ENCODE measurements at regions not wholly inside any gene's neighbourhood (a gene's known extent, or its start where the extent isn't known, plus 50 kb on each side); places are given as distances from the start of the nearest gene placed in this dataset.
A peak's percentile ranks its signal among the peaks of the same experiment; 100 is the strongest.
"Not testable (repeated sequence)": the region's sequence is repeated elsewhere in the genome, so short reads cannot be mapped to it uniquely, and the experiment has no call there.

DNA sequence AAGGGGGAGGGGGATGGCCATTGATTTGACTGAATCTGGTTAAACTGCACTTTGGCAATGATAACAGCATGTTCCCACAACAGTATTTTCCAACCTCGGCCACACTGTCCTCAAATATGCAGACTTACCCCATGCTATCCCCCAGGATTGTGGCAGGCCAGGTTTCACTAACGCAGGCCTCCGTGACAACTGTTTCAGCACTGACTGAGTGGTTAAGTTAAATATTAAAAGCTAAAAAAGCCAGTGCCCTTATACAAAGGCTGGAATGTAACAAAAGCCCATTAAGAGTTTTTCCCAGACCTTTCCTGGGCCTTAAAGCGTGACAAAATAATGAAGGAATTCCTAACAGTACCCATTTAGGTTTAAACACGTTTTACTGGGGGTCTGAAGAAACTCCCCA, 202.9 kb downstream of the USP25 start:
- peak; percentile 22 for DNase-seq

GRCh38 chr21:15935530-15935929, 205.7 kb downstream of the USP25 start:
- no peak for DNase-seq

DNA sequence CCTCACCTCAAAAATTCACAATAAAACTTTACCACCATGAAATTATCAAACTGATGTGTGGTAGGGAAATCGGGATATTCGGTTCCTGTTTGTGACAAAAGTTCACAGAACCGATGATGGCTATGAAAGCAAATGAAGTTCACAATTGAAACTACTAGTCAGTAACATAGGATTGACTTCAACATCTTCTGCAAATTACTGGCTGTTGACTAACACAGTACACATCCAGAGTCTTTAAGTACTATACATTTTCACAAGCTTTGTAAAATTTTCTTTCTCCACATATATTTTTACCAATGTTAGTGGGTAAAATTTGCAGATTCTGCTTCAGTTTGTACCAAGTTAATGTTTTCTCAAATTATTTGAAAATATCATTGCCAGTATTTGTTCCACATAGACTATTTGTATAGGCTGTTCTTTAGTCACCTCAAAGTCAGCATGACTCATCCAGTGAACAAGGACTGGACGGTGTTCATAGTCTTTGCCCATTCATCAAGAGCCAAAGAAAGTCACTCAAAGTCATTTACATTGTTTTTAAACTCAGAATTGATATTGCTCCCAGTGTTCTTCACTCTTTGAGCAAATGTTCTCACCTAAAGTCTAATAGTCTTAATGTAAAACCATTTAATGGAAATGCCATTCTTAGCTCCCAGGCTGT, 213.4 kb downstream of the USP25 start:
- DNase-seq = no peak

GRCh38 chr21:15947677-15948076, 217.9 kb downstream of the USP25 start:
- DNase-seq = no peak

- DNase-seq = no peak
Observed at GRCh38 chr21:15953551-15954116, 223.9 kb downstream of the USP25 start.

DNA sequence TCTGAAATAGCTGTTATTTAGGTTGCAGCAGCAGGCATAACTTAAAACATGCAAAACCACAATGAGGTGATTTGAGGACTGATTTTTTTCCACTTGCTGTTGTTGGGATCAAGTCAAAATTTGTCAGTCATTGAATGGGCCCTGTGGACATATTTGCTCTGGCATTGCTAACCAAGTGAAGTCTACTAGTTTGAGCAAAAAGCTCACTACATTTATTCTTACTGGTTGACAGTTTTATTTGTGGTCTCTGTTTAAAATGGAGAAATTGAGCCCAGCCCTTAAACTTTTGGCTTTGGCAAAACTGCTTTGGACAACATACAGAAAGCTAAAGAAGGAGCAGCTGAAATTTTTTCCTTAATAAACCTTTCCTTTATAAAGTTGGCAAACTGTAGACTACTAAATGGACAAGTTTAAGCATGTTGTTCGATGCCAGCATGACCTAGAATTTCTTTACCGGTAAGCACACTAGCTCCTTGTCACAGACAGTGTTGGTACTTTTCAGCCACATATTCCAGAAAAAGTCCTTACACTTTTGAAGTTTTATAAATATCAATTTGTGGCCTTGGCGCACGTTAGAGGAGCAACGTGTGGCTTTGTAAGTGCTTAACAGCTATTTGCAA, 234.6 kb downstream of the USP25 start:
- no peak for DNase-seq

- DNase-seq = no peak
Observed at GRCh38 chr21:15966231-15966630, 236.4 kb downstream of the USP25 start.

DNA sequence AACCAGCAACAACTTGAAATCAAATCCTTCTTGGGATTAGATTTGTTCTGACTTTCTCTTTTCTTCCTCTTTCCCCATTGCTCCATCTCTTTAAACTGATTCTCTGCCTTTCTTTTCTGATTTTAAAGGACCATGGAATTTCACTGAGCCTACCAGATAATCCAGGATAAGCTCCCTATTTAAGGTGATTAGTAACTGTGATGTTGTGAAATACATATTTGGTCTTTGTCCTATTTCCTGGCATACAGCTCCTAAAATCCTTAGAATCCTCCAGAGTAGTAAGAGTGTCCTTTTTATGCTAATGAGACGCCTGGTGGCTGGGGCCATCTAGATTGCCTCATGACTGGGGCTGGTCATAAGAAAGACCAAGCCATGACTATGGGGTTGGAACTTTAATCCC, 236.9 kb downstream of the USP25 start:
- no peak for DNase-seq

- DNase-seq = no peak
Observed at GRCh38 chr21:15967661-15968060, 237.9 kb downstream of the USP25 start.

GRCh38 chr21:15968776-15969310, 239.1 kb downstream of the USP25 start:
- no peak for DNase-seq

- no peak for DNase-seq
Observed at GRCh38 chr21:15976807-15977206, 247.0 kb downstream of the USP25 start.

DNA sequence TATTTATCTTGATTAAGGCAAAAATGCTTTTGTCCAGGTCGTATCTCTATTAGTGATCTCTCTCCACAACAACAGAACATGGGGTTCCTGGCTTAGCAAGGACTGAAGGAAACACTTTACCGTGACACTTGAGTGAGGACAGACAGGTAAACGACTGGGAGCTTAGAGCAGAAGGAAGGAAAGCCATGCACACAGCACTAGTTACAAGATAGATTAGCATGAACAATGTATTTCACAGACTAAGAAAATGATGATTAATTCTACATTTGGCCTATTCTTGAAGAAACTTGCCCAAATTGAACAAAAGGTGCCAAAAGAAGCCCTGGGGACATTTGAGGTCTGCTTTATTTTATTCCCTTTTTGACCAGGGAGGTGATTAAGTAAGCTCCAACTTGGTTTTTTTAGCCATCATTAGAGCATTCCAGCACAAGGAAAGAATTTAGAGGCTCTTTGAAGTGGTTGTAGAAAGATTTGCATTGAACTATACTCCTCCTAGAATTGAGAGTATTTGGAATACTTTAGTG, 248.5 kb downstream of the USP25 start:
- no peak for DNase-seq

- DNase-seq = not testable (repeated sequence)
Observed at GRCh38 chr21:15979493-15979892, 249.7 kb downstream of the USP25 start.

DNA sequence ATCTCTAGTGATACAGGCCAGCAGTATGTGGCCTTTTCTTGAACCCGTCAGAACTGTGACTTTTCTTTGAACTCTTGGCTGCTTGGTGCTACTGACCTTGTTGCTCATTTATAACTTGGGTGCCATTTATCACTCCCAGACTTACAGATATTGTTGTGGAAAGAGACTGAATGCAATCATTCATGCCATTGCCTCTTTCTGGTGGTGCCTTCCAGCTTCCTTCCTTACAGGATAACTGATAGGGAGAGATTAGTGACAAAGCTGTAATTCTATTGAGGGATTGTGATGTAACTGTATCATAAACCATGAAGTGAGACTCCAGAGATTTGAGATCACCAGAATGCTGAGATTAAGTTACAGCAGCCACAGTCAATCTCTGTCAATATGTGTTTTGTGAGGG, 256.5 kb downstream of the USP25 start:
- DNase-seq = no peak

- no peak for DNase-seq
Observed at GRCh38 chr21:15992171-15992570, 262.4 kb downstream of the USP25 start.

- DNase-seq = no peak
Observed at GRCh38 chr21:15993951-15994350, 264.2 kb downstream of the USP25 start.

DNA sequence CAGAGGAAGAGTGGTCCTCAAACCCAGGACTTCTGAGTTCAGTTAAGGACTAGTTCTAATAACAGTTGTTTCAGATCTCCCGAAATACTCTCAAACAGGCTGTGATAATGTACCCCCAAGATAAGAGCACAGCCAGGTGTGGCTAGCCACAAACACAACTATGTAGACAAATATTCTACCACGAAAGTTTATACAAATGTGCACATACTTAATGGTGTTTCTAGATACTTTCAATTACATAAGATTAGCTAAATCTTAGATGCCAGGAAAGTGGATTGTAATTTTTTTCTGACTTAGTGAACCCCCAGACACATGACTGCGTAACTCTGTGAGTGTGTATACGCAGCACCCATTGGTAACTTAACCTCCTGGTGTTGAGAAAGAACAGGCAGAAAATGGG, 270.0 kb downstream of the USP25 start:
- DNase-seq = no peak

- no peak for DNase-seq
Observed at GRCh38 chr21:16002874-16003466, 273.2 kb downstream of the USP25 start.

GRCh38 chr21:16004086-16004485, 274.3 kb downstream of the USP25 start:
- no peak for DNase-seq

DNA sequence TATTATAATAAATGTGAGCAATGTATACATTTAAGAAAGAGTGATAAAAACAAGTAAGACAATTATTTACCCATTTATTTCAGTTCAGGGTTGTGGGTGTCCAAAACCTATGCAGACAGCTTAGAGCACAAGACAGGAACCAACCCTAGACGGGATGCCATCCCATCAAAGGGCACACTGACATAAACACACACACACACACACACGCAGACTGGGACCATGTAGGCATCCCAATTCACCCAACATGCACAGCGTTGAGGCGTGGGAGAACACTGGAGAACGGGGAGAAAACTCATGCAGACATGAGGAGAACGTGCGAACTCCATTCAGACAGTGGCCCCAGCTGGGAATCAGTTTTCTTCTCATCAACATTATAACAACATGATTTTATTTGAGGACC, 274.7 kb downstream of the USP25 start:
- DNase-seq = no peak

- DNase-seq = no peak
Observed at GRCh38 chr21:16005996-16006395, 276.2 kb downstream of the USP25 start.

GRCh38 chr21:16007943-16008342, 278.2 kb downstream of the USP25 start:
- no peak for DNase-seq

- no peak for DNase-seq
Observed at GRCh38 chr21:16011719-16012118, 281.9 kb downstream of the USP25 start.
